ENCODE measurements at regions not wholly inside any gene's neighbourhood (a gene's known extent, or its start where the extent isn't known, plus 50 kb on each side); places are given as distances from the start of the nearest gene placed in this dataset.

GRCh38 chr9:1354606-1355005 is 304.4 kb downstream of the DMRT2 start:
- no peak for DNase-seq (ENCODE audit: low read depth in 1 of 2, low spot score in 1 of 2)
- no peaks in the 10 kb centered on the region for H3K4me1 ChIP-seq (ENCODE audit: low read depth)
- H3K27me3 ChIP-seq = no peaks in the 10 kb centered on the region

DNA sequence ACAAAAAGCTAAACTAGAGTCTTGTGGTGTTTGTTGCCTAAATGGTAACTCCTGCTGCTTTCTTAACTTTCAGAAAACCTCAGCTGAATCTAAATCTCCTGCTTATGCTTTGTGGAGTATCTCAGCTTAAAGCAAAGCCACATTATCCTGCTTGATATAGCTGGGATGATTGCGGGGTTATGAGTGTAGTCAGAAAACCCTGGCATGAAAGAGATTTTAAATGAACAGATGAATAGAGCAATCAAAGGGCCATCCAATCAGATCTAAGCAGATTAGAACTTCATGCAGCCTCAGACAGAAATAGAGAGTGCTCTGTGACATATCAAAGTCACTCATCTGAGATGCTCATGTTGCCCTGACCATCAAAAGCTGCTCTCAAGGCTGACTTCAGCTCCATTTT is 305.5 kb downstream of the DMRT2 start:
- no peak overlapping the region for H3K27ac ChIP-seq
- H3K4me3 ChIP-seq = no peak overlapping the region
- H3K4me1 ChIP-seq (ENCODE audit: low read depth) = no peaks in the 10 kb centered on the region
- no peaks in the 10 kb centered on the region for H3K9me3 ChIP-seq (ENCODE audit: low read depth)
- TF ChIP-seq, protein P1, sequence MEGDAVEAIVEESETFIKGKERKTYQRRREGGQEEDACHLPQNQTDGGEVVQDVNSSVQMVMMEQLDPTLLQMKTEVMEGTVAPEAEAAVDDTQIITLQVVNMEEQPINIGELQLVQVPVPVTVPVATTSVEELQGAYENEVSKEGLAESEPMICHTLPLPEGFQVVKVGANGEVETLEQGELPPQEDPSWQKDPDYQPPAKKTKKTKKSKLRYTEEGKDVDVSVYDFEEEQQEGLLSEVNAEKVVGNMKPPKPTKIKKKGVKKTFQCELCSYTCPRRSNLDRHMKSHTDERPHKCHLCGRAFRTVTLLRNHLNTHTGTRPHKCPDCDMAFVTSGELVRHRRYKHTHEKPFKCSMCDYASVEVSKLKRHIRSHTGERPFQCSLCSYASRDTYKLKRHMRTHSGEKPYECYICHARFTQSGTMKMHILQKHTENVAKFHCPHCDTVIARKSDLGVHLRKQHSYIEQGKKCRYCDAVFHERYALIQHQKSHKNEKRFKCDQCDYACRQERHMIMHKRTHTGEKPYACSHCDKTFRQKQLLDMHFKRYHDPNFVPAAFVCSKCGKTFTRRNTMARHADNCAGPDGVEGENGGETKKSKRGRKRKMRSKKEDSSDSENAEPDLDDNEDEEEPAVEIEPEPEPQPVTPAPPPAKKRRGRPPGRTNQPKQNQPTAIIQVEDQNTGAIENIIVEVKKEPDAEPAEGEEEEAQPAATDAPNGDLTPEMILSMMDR (IDR thresholded peaks at IDR 0.05; ENCODE audit: low read depth, low read length) = no peak
- no peaks in the 10 kb centered on the region for H3K36me3 ChIP-seq
- no peaks in the 10 kb centered on the region for H3K27me3 ChIP-seq
- no peak for DNase-seq (ENCODE audit: low read depth in 1 of 2, low spot score in 1 of 2)

More at GRCh38 chr9:1354606-1355005, 304.4 kb downstream of the DMRT2 start:
- Histone ChIP-seq H3K36me3 (no peaks in the 10 kb centered on the region), H3K9me3 (ENCODE audit: low read depth) (no peaks in the 10 kb centered on the region), H3K27ac (no peak overlapping the region), H3K4me3 (no peak overlapping the region)
- TF ChIP-seq, protein P1 (IDR thresholded peaks at IDR 0.05; ENCODE audit: low read depth, low read length) = no peak

DNA sequence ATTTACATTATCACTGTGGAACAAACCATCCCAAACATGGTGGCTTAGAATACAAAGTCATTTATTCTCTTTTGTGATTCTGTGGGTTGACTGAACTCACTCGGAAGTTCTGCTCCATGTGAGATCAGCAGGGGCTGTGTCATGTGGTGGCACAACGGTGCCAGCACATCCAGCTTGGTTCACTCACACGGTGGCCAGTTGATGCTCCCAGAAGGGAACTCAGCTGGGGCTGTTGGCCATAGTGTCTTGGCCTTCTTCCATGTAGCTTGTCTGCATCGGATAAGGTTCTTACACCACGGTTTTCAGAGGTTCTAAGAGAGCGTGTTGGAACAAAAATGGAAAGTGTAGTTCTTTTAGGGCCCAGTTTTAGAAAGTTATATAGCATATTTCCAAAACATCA is 312.7 kb downstream of the DMRT2 start:
- no peak for DNase-seq (ENCODE audit: low read depth in 1 of 2, low spot score in 1 of 2)
- Histone ChIP-seq H3K27me3 (no peaks in the 10 kb centered on the region), H3K4me1 (ENCODE audit: low read depth) (no peaks in the 10 kb centered on the region)

DNA sequence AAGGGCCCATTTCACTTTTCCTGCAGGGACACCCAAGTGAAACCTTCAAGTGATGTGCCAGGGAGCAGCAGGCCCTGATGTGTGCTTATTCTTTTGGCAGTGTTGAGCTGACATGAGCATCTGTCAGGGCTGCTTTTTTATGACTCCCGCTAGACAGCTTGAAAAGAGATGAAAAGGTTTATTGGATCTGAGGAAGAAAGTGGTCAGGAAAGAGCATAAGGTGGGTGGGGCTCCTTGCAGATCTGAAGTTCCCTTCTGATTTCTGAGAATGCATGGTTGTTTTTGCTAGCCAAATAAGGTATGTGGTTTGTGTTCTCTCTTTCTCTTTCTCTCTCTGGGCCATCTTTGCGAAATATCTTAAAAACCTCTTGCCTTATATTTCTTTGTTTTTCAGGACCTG is 316.1 kb downstream of the DMRT2 start:
- H3K27me3 ChIP-seq = no peaks in the 10 kb centered on the region
- no peak for DNase-seq (ENCODE audit: low read depth in 1 of 2, low spot score in 1 of 2)
- H3K36me3 ChIP-seq = no peaks in the 10 kb centered on the region
- no peak overlapping the region for H3K27ac ChIP-seq
- H3K4me1 ChIP-seq (ENCODE audit: low read depth) = no peaks in the 10 kb centered on the region
- no peak overlapping the region for H3K4me3 ChIP-seq
- TF ChIP-seq, protein P1 (IDR thresholded peaks at IDR 0.05; ENCODE audit: low read depth, low read length) = no peak
- no peaks in the 10 kb centered on the region for H3K9me3 ChIP-seq (ENCODE audit: low read depth)

More for the DNA sequence above, 312.7 kb downstream of the DMRT2 start:
- Histone ChIP-seq H3K4me3 (no peak overlapping the region), H3K36me3 (no peaks in the 10 kb centered on the region), H3K27ac (no peak overlapping the region), H3K9me3 (ENCODE audit: low read depth) (no peaks in the 10 kb centered on the region)
- TF ChIP-seq, protein P1 (IDR thresholded peaks at IDR 0.05; ENCODE audit: low read depth, low read length) = no peak

GRCh38 chr9:1369297-1369696 is 319.1 kb downstream of the DMRT2 start:
- Histone ChIP-seq H3K36me3 (no peaks in the 10 kb centered on the region), H3K4me1 (ENCODE audit: low read depth) (no peaks in the 10 kb centered on the region), H3K4me3 (no peak overlapping the region), H3K9me3 (ENCODE audit: low read depth) (no peaks in the 10 kb centered on the region), H3K27me3 (no peaks in the 10 kb centered on the region), H3K27ac (no peak overlapping the region)
- TF ChIP-seq, protein P1 (IDR thresholded peaks at IDR 0.05; ENCODE audit: low read depth, low read length) = no peak
- DNase-seq (ENCODE audit: low read depth in 1 of 2, low spot score in 1 of 2) = no peak

- no peaks in the 10 kb centered on the region for H3K4me1 ChIP-seq (ENCODE audit: low read depth)
- H3K4me3 ChIP-seq = no peak overlapping the region
- H3K27ac ChIP-seq = no peak overlapping the region
- H3K36me3 ChIP-seq = no peaks in the 10 kb centered on the region
- no peaks in the 10 kb centered on the region for H3K9me3 ChIP-seq (ENCODE audit: low read depth)
- TF ChIP-seq, protein P1 (IDR thresholded peaks at IDR 0.05; ENCODE audit: low read depth, low read length) = no peak
- no peaks in the 10 kb centered on the region for H3K27me3 ChIP-seq
- no peak for DNase-seq (ENCODE audit: low read depth in 1 of 2, low spot score in 1 of 2)
Observed at GRCh38 chr9:1373445-1373844, 323.3 kb downstream of the DMRT2 start.
